GM18499 (cell line): ENCODE measurements at regions not wholly inside any gene's neighbourhood (a gene's known extent, or its start where the extent isn't known, plus 50 kb on each side); places are given as distances from the start of the nearest gene placed in this dataset.
"Not testable (repeated sequence)": the region's sequence is repeated elsewhere in the genome, so short reads cannot be mapped to it uniquely, and the experiment has no call there.

ENCODE experiments used
- ATAC-seq: cut with Tn5 transposase; IDR thresholded peaks from one replicate; pipeline ENCODE4 v1.9.1; 2021; ENCODE audit warnings: moderate number of reproducible peaks; ENCODE audit not compliant: insufficient read depth, unreplicated experiment

DNA sequence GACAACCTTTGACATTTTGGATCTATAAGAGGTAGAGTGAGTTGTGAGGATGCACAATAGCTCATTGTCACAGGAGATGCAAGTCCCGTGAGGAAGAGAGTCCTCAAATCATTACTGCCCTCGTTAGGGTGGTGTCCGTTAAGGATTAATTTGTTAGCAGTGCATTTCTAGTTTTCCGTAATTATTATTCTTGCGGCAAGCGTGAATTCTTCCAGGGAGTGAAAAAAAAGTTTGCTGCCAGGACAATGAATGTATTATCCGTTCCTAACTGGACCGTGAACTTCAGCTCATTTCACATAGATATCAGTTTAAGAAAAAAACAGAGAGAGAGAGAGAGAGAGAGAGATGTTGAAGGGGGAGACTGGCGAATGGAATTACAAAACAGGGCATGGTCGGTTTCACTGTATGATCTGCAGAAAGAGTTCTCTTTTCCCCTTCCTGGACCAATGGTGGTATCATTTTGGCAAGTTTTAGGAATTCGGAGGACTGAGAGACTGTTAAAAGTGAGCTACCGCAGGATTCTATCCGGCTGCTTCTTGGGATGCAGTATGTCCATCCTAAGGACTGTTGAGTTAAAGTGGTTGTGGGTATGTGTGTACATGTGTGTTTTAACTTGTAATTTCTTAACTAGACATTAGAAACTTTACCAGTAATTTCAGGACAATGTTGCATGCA is 216.0 kb upstream of the NFIA start:
- no peak for ATAC-seq

DNA sequence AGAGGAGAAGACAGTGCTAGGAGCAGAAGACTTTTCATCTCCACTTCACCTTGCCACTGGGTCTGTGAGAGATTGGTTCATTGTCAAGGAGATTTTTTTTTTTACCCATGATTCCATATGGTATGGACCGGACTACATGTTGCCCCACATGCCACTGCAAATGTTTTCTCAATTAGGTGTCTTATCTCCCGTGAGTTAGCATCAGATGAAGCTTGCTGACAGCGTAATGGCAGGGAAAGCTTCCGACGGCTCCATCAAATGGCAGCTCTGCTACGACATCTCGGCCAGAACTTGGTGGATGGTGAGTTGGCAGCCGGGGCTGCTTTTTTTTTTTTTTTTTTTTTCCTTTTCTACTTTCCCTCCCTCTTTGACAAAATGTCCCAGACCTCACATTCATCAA is 217.2 kb upstream of the NFIA start:
- no peak for ATAC-seq

DNA sequence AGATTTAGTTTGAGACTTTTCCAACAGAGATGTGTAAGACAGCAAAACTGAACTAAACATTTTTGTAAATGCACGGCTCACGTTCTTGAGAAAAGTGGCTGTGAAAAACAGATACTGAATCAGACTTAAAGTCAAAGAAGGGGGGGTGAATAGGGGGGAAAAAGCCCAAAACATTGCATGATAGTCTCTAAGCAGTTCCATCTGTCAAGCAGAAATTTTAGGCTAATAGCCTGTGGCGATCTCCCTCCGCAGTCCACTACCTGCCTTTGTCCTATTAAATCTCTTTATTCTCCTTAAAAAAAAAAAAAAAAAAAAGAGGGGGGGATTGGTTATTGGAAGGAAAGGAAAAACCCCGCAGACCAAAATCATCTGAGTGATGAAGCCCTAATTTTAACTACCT is 217.6 kb upstream of the NFIA start:
- no peak for ATAC-seq

DNA sequence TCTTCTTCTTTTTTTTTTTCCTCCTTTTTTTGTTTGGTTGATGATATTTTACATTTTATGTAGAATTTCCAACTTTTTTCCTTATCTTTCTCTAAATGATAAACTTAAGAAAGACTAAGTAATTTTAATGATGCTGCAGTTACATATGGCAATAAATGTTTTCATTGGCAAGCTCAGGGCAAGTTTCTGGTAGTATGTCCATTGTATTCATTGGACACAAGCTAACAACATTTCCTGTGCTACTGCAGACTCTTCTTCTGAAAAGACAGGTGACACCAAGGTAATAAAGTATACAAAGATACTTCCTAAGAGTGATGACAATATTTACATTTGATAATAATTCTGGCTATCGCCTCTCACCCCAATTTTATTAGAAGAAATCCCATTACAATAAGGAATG is 219.2 kb upstream of the NFIA start:
- ATAC-seq: no peak

DNA sequence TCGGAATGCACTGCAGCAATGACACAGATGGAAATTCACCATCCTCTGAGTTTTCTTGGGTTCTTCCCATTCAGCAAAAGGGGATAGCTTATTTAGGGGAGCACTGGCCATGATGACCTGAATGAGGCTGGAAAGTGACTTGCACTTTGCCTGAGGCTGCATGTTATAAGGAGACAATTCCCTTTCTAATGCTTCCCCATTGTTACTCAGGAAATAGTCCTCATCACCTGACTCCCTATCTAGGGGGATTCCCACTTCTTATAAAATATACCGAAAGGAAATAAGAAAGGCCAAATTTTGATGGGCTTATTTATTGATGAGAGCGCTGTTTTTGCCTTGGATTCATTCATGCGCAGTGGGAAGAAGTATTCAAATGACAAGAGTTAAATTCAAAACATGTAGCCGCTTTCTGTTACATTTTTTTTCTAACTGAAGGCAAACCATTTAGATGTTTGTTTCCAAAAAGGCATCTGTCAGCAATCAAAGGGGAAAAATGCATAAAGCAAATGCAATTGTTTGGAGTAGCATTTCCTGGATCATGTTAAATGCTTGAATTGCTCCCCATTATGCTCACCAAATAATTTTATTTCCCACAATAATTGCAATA is 220.3 kb upstream of the NFIA start:
- no peak for ATAC-seq

DNA sequence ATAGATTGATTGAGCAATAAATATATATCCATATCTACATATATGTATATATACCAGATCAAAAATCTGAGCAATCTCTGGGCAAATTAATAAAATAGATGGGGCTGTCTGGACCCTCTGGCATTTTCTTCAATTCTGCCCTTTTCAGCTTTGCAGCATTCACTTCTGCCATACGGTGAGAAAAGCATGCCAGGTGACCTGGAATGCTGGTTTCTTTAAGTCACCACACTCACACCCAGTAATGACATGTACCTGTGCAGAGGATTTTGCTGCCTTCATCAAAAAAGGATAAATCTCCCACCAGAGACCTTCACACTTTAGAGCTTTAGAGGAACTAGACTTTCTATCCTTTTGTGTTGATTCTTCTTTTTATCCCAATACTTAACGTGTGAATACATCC is 223.2 kb upstream of the NFIA start:
- no peak for ATAC-seq

DNA sequence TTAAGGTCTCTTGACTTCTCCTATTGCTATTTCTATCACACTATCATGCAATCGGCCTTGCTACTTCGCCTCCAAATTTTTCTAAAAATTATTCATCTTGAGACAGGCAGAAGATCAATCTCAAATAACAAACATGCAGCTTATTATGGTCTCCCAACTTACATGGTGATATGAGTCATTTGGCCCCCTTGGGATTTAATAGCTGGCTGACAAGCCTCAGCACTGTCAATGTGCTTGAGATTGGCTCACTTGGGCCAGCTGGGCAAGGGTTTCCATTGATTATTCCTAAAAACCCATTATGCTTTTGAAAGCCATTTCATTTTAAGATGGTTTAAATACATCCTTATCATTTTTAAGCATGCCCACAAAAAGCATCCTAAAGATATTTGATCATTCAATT is 224.5 kb upstream of the NFIA start:
- no peak for ATAC-seq

DNA sequence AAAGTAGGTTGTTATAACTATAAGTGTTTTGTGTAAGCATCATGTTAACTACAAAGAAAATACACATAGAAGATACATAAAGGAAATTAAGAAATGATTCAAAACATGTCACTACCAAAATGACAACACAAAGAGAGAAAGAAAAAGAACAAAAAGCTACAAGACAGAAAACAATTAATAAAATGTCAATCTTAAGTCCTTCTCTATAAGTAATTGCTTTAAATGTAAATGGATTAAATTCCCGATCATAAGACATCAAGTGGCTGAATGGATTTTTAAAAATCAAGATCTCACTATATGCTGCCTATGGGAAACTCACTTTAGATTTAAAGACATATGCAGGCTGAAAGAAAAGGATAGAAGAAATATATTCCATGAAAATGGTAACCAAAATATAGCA is 232.3 kb upstream of the NFIA start:
- ATAC-seq: no peak

DNA sequence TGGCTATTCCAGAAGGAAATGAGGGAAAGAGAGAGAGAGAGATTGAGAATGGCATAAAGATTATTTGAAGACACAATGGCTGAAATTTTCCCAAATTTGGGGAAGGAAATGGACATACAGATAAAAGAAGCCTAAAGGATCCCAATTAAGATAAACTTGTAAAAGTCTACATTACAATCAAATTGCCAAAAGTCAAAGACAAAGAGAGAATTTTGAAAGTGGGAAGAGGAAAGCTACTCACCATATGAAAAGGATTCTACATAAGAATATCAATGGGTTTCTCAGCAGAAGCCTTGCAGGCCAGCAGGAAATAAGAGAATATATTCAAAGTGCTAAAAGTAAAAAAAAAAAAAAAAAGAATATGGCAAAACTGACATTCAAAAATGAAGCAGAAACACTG is 233.0 kb upstream of the NFIA start:
- ATAC-seq: no peak

DNA sequence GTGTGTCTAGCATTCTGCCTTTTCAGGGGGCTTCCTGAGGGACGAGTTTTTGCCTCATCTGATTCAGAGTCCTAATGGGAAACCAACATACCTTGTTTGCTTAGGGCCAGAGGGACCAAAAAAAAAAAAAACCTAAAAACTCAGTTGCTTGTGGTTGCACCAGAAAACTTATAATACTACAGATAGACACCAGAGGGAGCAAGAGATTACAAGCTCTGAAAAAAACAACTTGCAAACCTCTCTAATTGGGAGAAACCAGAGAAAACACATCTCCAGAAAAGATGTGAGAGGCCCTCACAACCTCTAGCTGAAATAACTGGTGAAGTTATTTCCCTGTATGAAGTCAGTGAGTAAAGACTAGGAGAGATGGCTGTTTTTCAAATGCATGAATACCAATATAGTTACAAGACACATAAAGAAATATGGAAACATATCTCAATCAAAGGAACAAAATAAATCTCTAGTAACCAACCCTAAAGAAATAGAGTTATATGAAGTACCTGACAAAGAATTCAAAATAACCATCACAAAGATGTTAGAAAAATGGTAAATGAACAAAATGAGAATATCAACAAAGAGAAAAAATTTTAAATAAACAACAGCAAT is 233.7 kb upstream of the NFIA start:
- no peak for ATAC-seq

DNA sequence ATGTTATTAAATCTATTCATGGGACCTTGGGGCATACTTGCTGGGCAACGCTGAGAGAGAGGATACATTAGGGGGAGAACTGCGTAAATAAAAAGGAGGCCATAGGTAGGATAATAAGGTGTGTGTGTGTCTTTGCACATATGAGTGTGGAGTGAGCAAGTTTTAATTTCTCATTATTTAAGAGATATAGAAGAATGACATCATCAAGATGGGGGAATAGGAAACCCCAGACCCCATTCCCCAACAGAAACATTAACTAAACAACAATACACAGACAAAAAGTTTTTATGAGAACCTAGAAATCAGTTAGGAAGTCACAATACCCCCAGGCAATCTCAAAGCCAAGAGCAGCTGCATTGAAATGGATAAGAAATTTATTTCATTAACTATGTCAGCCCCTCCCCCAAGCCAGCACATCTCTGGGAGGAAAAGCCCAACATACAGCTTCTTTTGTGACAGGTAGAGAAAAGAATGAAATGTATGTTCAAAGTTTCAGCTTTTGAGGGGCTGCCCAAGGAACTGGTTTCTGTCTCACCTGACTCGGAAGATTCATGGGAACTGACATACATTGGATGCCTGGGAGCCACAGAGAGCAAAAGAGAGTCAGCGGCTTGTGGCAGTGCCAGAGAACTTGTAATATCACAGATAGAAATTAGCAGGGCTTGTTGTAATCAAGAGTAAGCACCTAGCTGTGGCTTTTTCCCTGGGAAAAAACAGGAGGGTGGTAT is 234.3 kb upstream of the NFIA start:
- no peak for ATAC-seq

DNA sequence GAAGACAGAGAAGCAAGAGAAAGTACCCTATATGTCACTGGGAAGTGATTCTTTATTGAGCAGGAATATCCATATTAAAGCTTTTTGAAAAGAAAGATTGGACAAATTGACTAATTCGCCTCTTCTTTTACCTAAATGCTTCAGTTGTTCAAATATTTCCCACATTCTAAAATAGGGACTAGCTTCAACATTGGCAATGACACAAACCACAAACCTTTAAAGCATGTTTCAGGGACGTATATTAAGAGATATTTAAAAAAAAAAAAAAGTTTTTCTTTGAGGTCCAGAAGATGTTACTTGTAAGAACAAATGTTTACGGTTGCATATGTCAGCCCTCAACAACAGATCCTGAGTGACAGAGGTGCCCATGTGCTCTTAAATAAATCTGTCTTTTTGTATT is 235.0 kb upstream of the NFIA start:
- ATAC-seq: no peak

DNA sequence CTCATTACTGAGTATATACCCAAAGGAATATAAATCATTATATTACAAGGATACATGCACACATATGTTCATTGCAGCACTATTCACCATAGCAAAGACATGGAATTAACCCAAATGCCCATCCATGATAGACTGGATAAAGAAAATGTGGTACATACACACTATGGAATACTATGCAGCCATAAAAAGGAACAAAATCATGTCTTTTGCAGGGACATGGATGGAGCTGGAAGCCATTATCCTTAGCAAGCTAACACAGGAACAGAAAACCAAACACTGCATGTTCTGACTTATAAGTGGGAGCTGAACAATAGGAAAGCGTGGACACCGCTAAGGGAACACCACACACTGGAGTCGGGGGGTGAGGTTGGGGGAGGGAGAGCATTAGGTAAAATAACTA is 236.7 kb upstream of the NFIA start:
- not testable (repeated sequence) for ATAC-seq

DNA sequence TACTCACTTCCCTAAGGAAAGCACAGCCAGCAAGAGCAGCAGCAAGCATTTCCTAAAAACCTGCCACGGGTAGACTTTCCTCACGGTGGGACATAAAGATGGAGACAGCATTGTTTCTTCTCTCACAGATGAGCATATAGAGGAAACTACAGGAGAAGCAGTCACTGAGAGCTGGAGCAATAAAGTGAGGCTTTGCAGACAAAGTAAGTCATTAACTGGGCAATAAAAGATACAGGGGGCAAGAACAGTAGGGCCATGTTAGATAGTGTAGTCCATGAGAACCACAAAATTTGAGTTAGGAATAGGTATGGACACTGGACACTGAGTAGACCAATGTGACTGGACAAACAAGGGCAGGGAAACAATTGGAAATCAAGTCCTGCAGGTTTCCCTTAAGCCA is 240.1 kb upstream of the NFIA start:
- ATAC-seq: no peak

DNA sequence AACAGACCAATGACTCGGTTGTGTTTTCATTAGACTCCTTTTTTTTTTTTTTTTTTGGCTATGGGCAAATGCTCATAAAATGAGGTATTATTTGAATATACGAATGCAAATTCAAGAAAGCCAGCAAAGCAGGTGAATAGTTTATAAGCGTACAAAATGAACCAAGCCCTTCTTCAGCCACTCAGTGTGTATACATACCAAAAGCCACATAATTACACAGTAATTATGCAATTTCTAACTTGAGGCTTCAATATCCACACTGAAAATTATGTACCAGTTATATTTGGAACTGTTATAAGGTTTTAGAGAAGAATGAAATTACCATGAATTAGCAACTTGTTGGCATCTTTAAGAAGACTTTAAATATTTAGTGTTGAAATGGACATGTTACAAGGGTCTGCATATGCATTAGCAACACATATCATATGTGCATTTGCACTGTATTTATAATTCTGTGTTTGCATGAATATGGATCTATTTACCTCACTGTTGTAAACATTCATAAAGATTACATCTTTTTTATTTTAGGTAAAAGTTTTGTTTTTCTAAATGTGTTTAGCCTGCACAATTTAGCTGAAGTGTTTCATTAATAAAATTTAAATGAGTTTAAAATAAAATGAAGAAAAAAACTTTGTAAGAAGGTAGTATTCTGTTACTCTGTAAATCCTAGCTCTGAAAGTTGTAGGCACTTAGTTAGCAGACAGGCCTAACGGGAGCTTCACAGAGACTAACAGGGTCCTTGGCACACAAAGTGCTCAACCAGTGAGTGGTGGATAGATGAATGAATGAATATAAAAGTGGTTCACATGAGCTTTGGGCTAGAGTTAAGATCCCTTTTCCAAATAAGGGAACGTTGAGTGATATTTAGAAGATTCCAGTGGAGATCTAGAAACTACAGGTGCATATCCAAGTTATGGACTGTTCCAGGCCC is 241.0 kb upstream of the NFIA start:
- ATAC-seq: no peak

DNA sequence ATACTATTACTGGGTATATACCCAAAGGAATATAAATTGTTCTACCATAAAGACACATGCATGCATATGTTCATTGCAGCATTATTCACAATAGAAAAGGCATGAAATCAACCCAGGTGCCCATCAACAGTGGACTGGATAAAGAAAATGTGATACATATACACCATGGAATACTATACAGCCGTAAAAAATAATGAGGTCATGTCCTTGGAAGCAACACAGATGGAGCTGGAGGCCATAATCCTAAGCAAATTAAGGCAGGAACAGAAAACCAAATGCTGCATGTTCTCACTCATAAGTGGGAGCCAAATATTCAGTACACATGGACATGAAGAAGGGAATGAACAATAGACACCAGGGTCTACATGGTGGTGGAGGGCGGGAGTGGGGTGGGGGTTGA is 241.9 kb upstream of the NFIA start:
- not testable (repeated sequence) for ATAC-seq

DNA sequence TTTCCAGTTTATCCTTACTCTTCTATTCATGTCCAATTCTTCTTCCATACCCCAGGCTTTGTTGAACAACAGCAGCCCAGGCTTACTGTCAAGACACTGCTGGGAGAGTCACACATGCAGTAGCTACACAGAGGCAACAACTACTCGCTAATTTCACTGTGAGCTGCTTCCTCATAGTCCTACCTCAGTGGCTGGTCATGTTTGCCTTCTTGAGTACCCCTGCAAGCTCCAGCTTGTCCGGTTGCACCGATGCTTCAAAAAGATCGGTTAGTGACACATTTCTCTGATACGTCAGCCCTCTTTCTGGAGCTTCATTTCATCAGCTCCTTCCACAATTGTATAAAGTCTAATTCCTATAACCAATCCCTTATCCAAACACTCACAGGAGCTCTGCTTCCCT is 246.7 kb upstream of the NFIA start:
- ATAC-seq: no peak

DNA sequence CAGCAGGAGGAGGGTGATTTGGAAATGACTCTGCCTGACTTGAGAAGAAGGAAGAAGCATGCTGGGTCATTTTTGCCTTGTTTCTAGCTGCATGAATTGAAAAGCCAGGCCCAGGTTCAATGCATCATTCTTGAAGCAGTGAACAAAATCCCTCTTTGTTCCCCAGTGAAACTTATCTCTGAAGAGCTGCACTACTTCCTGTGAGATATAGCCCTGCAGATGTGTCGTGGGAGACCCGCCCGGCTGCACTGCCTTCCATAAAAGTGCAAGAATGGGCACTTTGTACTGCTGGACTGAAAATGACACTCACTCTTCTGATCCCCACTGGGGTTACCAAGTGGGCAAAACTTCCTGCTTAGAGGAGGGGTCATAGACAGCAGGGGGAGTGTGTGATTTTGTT is 249.2 kb upstream of the NFIA start:
- ATAC-seq: no peak

DNA sequence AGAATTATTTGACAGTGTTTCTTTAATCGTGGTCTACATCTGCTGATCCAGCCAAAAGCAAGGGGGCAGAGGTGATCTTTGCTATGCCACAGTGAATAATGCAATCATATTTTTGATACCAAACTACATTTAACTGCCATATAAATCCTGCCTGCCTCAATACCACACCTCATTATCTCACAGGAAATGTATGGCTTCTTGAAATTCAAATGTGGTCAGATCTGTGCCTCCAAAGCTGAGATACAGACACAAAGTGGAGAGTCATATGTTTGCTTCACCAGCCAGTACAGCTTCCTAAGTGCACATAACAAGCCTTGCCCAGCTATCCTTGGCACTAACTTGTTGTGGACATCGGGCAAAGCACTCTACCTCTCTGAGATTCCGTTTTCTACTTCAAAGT is 250.0 kb upstream of the NFIA start:
- no peak for ATAC-seq

DNA sequence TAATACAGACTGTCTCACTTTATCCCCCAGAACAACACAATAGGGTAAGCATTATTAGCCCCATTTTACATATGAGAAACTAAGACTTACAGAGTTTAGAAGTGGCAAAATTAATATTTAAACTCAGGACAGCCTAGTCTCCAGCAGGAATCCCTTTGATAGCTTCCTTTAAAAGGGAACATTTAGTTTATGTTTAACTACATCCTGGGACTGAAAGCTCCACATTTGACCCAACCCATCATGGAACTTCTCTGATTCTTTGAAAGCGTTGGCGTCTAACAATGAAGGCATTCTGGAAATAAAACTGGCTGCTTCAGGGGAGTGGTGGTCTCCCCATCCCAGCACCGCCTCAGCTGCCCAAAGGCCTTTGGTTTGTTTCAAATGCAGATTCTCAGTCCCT is 250.6 kb upstream of the NFIA start:
- ATAC-seq: no peak
